GM12873 (cell line): ENCODE measurements at regions not wholly inside any gene's neighbourhood (a gene's known extent, or its start where the extent isn't known, plus 50 kb on each side); places are given as distances from the start of the nearest gene placed in this dataset.

Experiments
- TF ChIP-seq, protein P1 (sequence below): IDR thresholded peaks from 2 replicates; pipeline ENCODE4 v1.5.1; 2012; ENCODE audit warnings: low read depth, mild to moderate bottlenecking, moderate library complexity, low read length, control low read depth; ENCODE audit not compliant: insufficient read depth; ENCODE audit errors: missing control alignments

- TF ChIP-seq, protein P1, sequence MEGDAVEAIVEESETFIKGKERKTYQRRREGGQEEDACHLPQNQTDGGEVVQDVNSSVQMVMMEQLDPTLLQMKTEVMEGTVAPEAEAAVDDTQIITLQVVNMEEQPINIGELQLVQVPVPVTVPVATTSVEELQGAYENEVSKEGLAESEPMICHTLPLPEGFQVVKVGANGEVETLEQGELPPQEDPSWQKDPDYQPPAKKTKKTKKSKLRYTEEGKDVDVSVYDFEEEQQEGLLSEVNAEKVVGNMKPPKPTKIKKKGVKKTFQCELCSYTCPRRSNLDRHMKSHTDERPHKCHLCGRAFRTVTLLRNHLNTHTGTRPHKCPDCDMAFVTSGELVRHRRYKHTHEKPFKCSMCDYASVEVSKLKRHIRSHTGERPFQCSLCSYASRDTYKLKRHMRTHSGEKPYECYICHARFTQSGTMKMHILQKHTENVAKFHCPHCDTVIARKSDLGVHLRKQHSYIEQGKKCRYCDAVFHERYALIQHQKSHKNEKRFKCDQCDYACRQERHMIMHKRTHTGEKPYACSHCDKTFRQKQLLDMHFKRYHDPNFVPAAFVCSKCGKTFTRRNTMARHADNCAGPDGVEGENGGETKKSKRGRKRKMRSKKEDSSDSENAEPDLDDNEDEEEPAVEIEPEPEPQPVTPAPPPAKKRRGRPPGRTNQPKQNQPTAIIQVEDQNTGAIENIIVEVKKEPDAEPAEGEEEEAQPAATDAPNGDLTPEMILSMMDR = no peak
These were observed 1147.6 kb upstream of the PCDH20 start for GRCh38 chr13:62563251-62563650.

GRCh38 chr13:62556978-62557377 is 1141.3 kb upstream of the PCDH20 start:
- TF ChIP-seq, protein P1 = no peak

- TF ChIP-seq, protein P1 = no peak
These were observed 1135.9 kb upstream of the PCDH20 start for GRCh38 chr13:62551588-62551987.

DNA sequence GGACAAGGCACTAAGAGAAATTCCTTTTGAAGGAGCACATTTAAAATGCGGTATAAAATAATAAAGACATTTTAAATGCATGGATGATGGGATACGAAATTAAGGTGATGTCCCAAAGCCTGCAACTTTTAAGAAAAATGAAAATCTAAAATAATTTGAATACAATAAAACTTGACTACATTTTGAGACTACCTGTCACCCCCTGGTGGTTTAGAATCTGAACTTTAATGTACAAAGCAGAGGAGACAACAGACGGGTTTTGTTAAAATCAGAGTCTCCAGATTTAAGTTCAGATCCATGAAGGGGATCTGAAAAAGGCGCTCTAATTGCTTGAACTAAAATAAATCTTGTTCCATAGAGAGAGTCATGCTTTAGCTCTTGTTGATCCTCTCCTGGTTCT is 1129.3 kb upstream of the PCDH20 start:
- TF ChIP-seq, protein P1 = peak; percentile 19

DNA sequence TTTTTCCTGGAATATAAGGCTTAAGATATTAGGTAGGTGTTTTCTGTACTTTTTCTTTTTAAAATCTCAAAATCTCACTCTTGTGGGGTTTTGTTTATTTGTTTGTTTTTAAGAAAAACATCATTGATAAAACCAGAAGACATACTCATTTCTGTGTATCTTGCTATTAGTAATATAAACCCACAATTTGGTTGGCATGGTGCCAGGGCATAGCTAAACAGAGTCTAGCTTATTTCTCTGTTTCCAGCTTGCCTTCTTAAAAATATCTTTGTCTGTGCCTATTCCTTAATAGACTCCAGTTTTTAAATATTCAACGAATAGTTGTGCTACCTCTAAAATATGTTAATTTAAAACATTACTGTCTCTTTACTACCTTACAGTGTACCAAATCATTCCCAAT is 1121.9 kb upstream of the PCDH20 start:
- TF ChIP-seq, protein P1 = no peak

GRCh38 chr13:62525652-62526051 is 1110.0 kb upstream of the PCDH20 start:
- TF ChIP-seq, protein P1 = no peak

DNA sequence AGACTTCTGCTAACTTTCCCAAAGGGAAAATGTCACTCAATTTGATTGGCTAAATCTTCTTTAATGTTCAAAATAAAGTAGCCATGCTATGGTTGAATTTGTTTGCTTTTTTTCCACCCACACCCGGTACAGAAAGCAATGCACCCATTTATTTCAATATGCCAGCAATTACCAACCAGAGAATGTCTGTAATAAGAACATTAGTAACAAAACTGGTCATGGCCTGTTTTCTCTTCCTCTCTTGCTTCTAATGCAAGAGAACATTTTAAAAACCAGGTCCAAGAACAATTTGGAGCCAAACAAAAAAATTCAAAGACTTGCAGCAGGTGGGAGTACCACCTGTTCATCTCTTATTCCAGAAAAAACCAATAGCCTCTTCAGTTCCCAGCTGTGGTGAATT is 1108.8 kb upstream of the PCDH20 start:
- TF ChIP-seq, protein P1 = no peak
